Liver (tissue), 8 donors: ENCODE measurements at regions not wholly inside any gene's neighbourhood (a gene's known extent, or its start where the extent isn't known, plus 50 kb on each side); places are given as distances from the start of the nearest gene placed in this dataset.

ENCODE experiments used
- DNase-seq: peaks from one replicate; pipeline ENCODE4 v3.0.0-alpha.2; 2017; ENCODE audit warnings: low spot score
- H3K27ac ChIP-seq, 2 donors: one replicate each; pipeline ENCODE4 v1.7.0; 2013; ENCODE audit warnings: inconsistent platforms in 2 of 2, low read length in 2 of 2, control low read depth in 1 of 2, low read depth in 1 of 2, mild to moderate bottlenecking in 1 of 2
- H3K27me3 ChIP-seq, 4 donors: one replicate each; pipeline versions ENCODE4 v1.6.1 to v1.7.0; 2013; ENCODE audit warnings: low read length in 3 of 4, inconsistent platforms in 1 of 4, mild to moderate bottlenecking in 1 of 4, moderate library complexity in 1 of 4; ENCODE audit not compliant: control insufficient read depth in 4 of 4, insufficient read depth in 4 of 4
- H3K36me3 ChIP-seq, 4 donors: one replicate each; pipeline versions ENCODE4 v1.6.1 to v1.7.0; 2013; ENCODE audit warnings: low read length in 3 of 4, mild to moderate bottlenecking in 3 of 4, low read depth in 1 of 4, moderate library complexity in 1 of 4; ENCODE audit not compliant: control insufficient read depth in 4 of 4, insufficient read depth in 3 of 4
- H3K4me1 ChIP-seq, 4 donors: one replicate each; pipeline versions ENCODE4 v1.6.1 to v1.7.0; 2013; ENCODE audit warnings: low read length in 3 of 4, mild to moderate bottlenecking in 3 of 4, moderate library complexity in 1 of 4; ENCODE audit not compliant: control insufficient read depth in 4 of 4, insufficient read depth in 4 of 4
- H3K4me3 ChIP-seq, 3 donors: one replicate each; pipeline versions ENCODE4 v1.6.1 to v1.7.0; 2013; ENCODE audit warnings: low read length in 3 of 3, control low read depth in 1 of 3, low read depth in 1 of 3, mild to moderate bottlenecking in 1 of 3
- H3K9ac ChIP-seq, 2 donors: one replicate each; pipeline ENCODE4 v1.7.0; 2013; ENCODE audit warnings: low read length in 2 of 2, mild to moderate bottlenecking in 2 of 2, moderate library complexity in 2 of 2, control low read depth in 1 of 2, low read depth in 1 of 2
- H3K9me3 ChIP-seq, 4 donors: one replicate each; pipeline versions ENCODE4 v1.6.1 to v1.7.0; 2013; ENCODE audit warnings: low read length in 3 of 4; ENCODE audit not compliant: control insufficient read depth in 4 of 4
- ATF3 ChIP-seq: IDR thresholded peaks from 2 replicates; pipeline ENCODE4 v1.6.1; 2016; ENCODE audit warnings: antibody characterized with exemption
- CTCF ChIP-seq: fragments of 150-350 bp; IDR thresholded peaks from 2 replicates; pipeline ENCODE4 v1.5.1; 2017; ENCODE audit warnings: improper control_type of control experiment, low read depth, low read length; ENCODE audit not compliant: missing input control
- EGR1 ChIP-seq, 2 donors: IDR thresholded peaks; 2 replicates each; pipeline ENCODE4 v1.6.1; 2016 to 2018; ENCODE audit warnings: antibody characterized with exemption in 2 of 2, low read depth in 2 of 2
- FOXA1 ChIP-seq: IDR thresholded peaks from 2 replicates; pipeline ENCODE4 v1.6.1; 2016; ENCODE audit warnings: antibody characterized with exemption
- FOXA2 ChIP-seq: IDR thresholded peaks from 2 replicates; pipeline ENCODE4 v1.6.1; 2016; ENCODE audit warnings: antibody characterized with exemption
- GABPA ChIP-seq, 2 donors: IDR thresholded peaks in 1 of 2; conservative IDR thresholded peaks in 1 of 2; 2 replicates each; pipeline ENCODE4 v1.6.1; 2016; ENCODE audit warnings: antibody characterized with exemption in 2 of 2, mild to moderate bottlenecking in 1 of 2, moderate library complexity in 1 of 2
- HNF4G ChIP-seq: IDR thresholded peaks from 2 replicates; pipeline ENCODE4 v1.6.1; 2016; ENCODE audit warnings: antibody characterized with exemption
- MAX ChIP-seq: IDR thresholded peaks from 2 replicates; pipeline ENCODE4 v1.6.1; 2016; ENCODE audit warnings: antibody characterized with exemption
- RAD21 ChIP-seq, 2 donors: IDR thresholded peaks; 2 replicates each; pipeline ENCODE4 v1.6.1; 2016; ENCODE audit warnings: antibody characterized with exemption in 2 of 2, mild to moderate bottlenecking in 2 of 2
- REST ChIP-seq: IDR thresholded peaks from 2 replicates; pipeline ENCODE4 v1.6.1; 2016; ENCODE audit warnings: antibody characterized with exemption, mild to moderate bottlenecking
- RXRA ChIP-seq, 2 donors: IDR thresholded peaks; 2 replicates each; pipeline ENCODE4 v1.6.1; 2017 to 2018; ENCODE audit warnings: antibody characterized with exemption in 2 of 2, mild to moderate bottlenecking in 1 of 2
- TAF1 ChIP-seq: conservative IDR thresholded peaks from 2 replicates; pipeline ENCODE4 v1.6.1; 2016; ENCODE audit warnings: antibody characterized with exemption, mild to moderate bottlenecking
- YY1 ChIP-seq: IDR thresholded peaks from 2 replicates; pipeline ENCODE4 v1.6.1; 2016; ENCODE audit warnings: antibody characterized with exemption, mild to moderate bottlenecking
- ZBTB33 ChIP-seq: IDR thresholded peaks from 2 replicates; pipeline ENCODE4 v1.6.1; 2016; ENCODE audit warnings: antibody characterized with exemption
- WGBS: extraction: QIAGEN DNeasy Blood & Tissue Kit; methylation state at CpG from one replicate; pipeline ENCODE4 v1.1.7; 2013; 5-methylcytosine and 5-hydroxymethylcytosine counted together
- donor health status: healthy.
- donor health status: healthy.
- donor health status: healthy.
- donor health status: healthy.
- donor health status: healthy.

- Histone ChIP-seq H3K36me3 (no peaks in the 10 kb centered on the region), H3K9ac (no peak overlapping the region), H3K27ac (no peak overlapping the region), H3K9me3 (no peaks in the 10 kb centered on the region), H3K27me3 (no peaks in the 10 kb centered on the region), H3K4me3 (no peak overlapping the region), H3K4me1 (no peaks in the 10 kb centered on the region)
- 66% methylated on average over 1 of the region's 1 CpG for WGBS
- TF ChIP-seq EGR1 (IDR thresholded peaks at IDR 0.05; ENCODE audit: low read depth in 2 of 2), result no peak
- no peak for TF ChIP-seq REST
- no peak for TF ChIP-seq ZBTB33
- no peak for TF ChIP-seq CTCF
- no peak for TF ChIP-seq TAF1
- no peak for TF ChIP-seq MAX
- TF ChIP-seq FOXA2, result no peak
- TF ChIP-seq YY1, result no peak
- TF ChIP-seq FOXA1, result no peak
- TF ChIP-seq GABPA (IDR thresholded peaks at IDR 0.05 in 1 of 2, conservative IDR thresholded peaks at IDR 0.05 in 1 of 2), result no peak
- no peak for TF ChIP-seq HNF4G
- TF ChIP-seq RAD21 (IDR thresholded peaks at IDR 0.05), result no peak
- no peak for DNase-seq
Measured at GRCh38 chr4:173845580-173845979, 315.6 kb upstream of the HAND2 start.

- 64% methylated on average over 3 of the region's 3 CpGs for WGBS
- H3K9ac ChIP-seq, result no peak overlapping the region
- TF ChIP-seq ATF3 (no peak), CTCF (no peak), RXRA (IDR thresholded peaks at IDR 0.05) (no peak), TAF1 (no peak), FOXA2 (no peak), ZBTB33 (no peak)
- H3K4me3 ChIP-seq, result no peak overlapping the region
- DNase-seq, result no peak
- H3K27ac ChIP-seq, result no peak overlapping the region
- no peaks in the 10 kb centered on the region for H3K36me3 ChIP-seq
- peaks cover 0 to 3% (median 0%) of the 10 kb centered on the region in 4 donors for H3K27me3 ChIP-seq
- no peaks in the 10 kb centered on the region for H3K4me1 ChIP-seq
- H3K9me3 ChIP-seq, result no peaks in the 10 kb centered on the region
Measured at GRCh38 chr4:173839865-173840264, 309.8 kb upstream of the HAND2 start.
